ENCODE measurements at regions not wholly inside any gene's neighbourhood (a gene's known extent, or its start where the extent isn't known, plus 50 kb on each side); places are given as distances from the start of the nearest gene placed in this dataset.

DNA sequence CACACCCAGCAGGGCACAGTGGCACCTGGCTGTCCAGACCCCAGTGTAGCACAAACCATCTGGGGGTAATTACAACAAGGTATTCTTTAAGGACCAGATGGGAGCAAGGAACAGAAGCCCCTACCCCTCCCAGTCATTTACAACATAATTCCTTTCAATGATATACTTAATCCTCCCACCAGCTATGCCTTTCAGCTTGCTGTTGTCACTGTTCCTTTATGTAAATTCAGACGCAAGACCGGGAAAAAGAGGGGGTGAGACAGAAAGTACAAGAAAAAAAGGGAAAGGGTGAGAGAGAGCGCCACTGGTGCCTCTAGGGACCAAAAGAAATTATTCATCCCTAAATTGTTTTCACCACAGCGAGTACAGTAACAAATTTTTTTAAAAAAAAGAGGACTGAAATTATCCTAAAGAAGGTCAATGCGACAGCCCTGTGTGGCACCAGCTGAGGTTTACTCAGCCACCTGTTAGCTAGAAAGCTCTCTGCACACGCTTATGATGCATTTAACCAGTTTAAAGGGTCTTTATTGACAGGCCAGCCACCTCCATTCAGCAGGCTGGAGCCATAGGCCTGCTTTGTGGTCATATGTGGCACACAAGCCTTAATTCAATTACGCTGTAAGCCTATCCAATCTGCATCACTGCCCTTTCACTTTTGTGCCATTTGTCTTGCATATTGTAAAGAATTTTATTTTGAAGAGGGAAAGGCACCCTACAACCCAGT lies 210.2 kb upstream of the ISL1 start:
- Histone ChIP-seq H3K36me3 (ENCODE audit: control insufficient read depth, insufficient read depth, low read length) (no peaks in the 10 kb centered on the region), H3K4me3 (ENCODE audit: low read depth, low read length) (peak overlapping the region; percentile 26; the same call in 1 of the 2 replicates), H3K27ac (ENCODE audit: low read depth, low read length) (peak overlapping the region; percentile 66), H3K27me3 (ENCODE audit: control insufficient read depth, insufficient read depth, low read length) (no peaks in the 10 kb centered on the region), H3K9me3 (ENCODE audit: control insufficient read depth, insufficient read depth, low read length) (no peaks in the 10 kb centered on the region), H3K9ac (ENCODE audit: low read depth, low read length) (no peak overlapping the region; the same call in 1 of the 2 replicates), H3K4me1 (ENCODE audit: control insufficient read depth, insufficient read depth, low read length) (peaks cover 27% of the 10 kb centered on the region)

DNA sequence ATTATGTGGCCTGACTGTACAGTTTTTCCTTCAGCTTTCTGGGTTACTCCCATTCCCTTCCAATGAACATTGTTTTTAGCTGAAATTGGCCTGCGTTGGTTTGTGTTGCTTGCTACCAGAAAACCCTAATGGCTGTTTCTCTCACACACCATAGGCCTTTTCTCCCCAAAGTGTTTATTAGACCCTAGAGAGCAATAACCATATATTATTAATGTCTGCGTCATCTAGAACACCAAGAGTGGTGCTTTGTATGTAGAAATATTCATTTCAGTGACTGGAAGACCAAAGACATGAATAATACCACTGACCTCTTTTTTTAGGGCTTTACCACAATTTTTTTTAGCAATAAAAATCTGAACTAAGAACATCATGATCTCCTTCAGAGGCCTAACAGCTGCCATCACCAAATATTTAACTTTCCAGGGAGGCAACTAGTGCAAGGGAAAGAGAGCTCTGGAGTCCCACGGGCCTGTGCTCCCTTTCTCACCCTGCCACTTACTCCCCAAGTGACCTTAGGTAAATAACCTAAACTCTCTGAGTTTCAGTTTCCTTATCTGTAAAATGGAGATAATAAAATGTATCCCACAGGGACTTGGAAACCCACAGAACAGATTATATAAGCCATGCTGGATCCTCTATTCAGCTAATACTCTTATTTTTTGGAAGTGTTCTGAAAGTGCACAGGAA lies 201.9 kb upstream of the ISL1 start:
- H3K9ac ChIP-seq (ENCODE audit: low read depth, low read length): no peak overlapping the region
- no peaks in the 10 kb centered on the region for H3K9me3 ChIP-seq (ENCODE audit: control insufficient read depth, insufficient read depth, low read length)
- no peaks in the 10 kb centered on the region for H3K36me3 ChIP-seq (ENCODE audit: control insufficient read depth, insufficient read depth, low read length)

DNA sequence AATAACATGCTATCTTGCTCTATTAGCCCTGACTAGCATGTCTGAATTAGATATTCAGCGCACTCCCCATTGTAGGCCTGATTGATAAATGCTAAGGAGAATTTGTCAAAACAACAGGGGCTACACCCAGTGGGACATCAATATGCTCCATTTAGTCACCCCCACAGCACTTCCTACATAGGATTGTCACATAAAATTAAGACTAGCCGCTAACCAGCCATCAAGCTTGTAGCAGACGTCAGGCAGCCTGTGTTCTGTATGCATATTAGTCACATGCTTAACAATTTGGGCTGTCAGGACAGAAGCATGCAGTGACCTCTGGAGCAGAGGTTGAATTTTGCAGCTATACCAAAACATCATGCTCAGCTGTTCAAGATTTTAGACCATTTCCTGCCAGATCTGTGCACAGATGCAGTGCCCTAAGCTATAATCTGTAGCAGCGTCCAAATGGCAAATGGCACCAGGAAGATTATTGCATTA lies 197.4 kb upstream of the ISL1 start:
- no peaks in the 10 kb centered on the region for H3K27me3 ChIP-seq (ENCODE audit: control insufficient read depth, insufficient read depth, low read length)
- peaks cover 17% of the 10 kb centered on the region for H3K4me1 ChIP-seq (ENCODE audit: control insufficient read depth, insufficient read depth, low read length)
- no peak overlapping the region for H3K27ac ChIP-seq (ENCODE audit: low read depth, low read length)
- H3K9ac ChIP-seq (ENCODE audit: low read depth, low read length): no peak overlapping the region
- H3K9me3 ChIP-seq (ENCODE audit: control insufficient read depth, insufficient read depth, low read length): no peaks in the 10 kb centered on the region
- H3K36me3 ChIP-seq (ENCODE audit: control insufficient read depth, insufficient read depth, low read length): no peaks in the 10 kb centered on the region
- H3K4me3 ChIP-seq (ENCODE audit: low read depth, low read length): no peak overlapping the region

More for the DNA sequence above, 201.9 kb upstream of the ISL1 start:
- no peak overlapping the region for H3K4me3 ChIP-seq (ENCODE audit: low read depth, low read length)
- no peaks in the 10 kb centered on the region for H3K27me3 ChIP-seq (ENCODE audit: control insufficient read depth, insufficient read depth, low read length)
- H3K27ac ChIP-seq (ENCODE audit: low read depth, low read length): no peak overlapping the region
- peaks cover 6% of the 10 kb centered on the region; the same call in 1 of the 2 replicates for H3K4me1 ChIP-seq (ENCODE audit: control insufficient read depth, insufficient read depth, low read length)

DNA sequence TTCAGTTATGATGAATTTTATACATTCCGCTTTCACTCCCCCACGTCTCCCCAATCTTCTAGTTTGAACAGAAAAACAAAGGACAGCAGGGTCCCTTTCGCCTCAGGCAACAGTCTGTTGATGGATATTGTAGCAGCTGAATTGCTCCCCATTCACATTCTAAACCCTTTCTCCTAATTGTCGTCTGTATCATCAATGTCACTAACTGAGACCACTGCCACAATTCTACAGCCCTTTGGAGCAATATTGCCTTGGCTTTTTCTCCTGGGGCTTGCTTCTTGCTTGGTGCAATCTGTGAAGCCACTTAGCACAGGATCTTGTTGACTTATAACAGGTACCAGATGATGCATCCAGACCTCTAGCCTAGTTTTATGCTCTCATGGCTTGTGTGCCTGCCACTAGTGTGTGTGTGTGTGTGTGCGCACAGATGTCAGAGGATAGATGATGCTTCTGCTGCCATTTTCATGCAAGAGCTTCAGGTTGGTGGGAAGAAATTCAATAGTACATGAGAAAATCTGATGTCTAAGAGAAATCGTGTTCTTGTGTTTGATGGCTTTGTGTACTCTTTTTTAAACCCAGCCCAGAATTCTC lies 195.2 kb upstream of the ISL1 start:
- 0 out of 2 replicates have a peak overlapping the region, but pooled peaks have one; percentile 10 for H3K4me3 ChIP-seq (ENCODE audit: low read depth, low read length)

DNA sequence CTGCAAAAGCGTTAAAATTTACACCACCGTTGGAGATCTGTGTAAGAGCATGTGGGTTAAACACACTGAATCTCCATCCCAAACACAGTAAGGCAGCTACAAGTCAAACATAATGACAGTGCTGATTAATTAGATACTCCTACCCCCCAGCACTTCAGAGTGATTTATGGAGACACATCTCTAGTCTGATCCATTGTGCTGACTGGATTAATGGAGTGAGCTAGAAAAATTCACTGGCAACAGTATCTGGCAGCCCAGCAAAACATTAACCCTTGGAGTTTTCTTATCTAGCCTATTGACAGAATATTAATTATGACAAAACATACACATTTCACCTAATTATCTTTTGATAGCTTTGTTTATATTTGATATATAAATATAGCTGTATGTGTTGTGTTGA lies 188.6 kb upstream of the ISL1 start:
- Histone ChIP-seq H3K4me3 (ENCODE audit: low read depth, low read length) (no peak overlapping the region), H3K27me3 (ENCODE audit: control insufficient read depth, insufficient read depth, low read length) (no peaks in the 10 kb centered on the region), H3K4me1 (ENCODE audit: control insufficient read depth, insufficient read depth, low read length) (no peaks in the 10 kb centered on the region), H3K9me3 (ENCODE audit: control insufficient read depth, insufficient read depth, low read length) (no peaks in the 10 kb centered on the region), H3K36me3 (ENCODE audit: control insufficient read depth, insufficient read depth, low read length) (no peaks in the 10 kb centered on the region), H3K9ac (ENCODE audit: low read depth, low read length) (no peak overlapping the region), H3K27ac (ENCODE audit: low read depth, low read length) (no peak overlapping the region)

More for the DNA sequence above, 195.2 kb upstream of the ISL1 start:
- Histone ChIP-seq H3K9me3 (ENCODE audit: control insufficient read depth, insufficient read depth, low read length) (no peaks in the 10 kb centered on the region), H3K9ac (ENCODE audit: low read depth, low read length) (no peak overlapping the region), H3K36me3 (ENCODE audit: control insufficient read depth, insufficient read depth, low read length) (no peaks in the 10 kb centered on the region), H3K4me1 (ENCODE audit: control insufficient read depth, insufficient read depth, low read length) (peaks cover 17% of the 10 kb centered on the region), H3K27me3 (ENCODE audit: control insufficient read depth, insufficient read depth, low read length) (no peaks in the 10 kb centered on the region), H3K27ac (ENCODE audit: low read depth, low read length) (no peak overlapping the region)

DNA sequence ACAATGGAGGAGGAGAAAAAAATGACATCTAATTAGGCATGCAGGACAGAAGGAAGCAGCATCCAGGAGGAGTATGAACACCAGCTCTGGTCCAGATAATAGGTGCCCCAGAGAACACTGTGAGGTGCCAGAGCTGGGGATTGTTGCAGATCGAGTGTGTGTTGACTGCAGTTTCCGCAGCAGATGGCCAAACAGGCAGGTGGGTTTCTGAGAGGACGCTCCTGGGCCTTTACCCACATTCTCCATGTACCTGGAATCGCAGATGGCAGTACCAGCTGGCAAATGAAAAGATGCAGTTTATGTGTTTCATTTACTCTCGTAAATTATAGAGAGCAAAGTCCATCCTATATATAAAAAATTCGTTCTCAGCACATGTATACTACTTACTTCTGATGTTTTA lies 182.2 kb upstream of the ISL1 start:
- Histone ChIP-seq H3K27ac (ENCODE audit: low read depth, low read length) (no peak overlapping the region), H3K27me3 (ENCODE audit: control insufficient read depth, insufficient read depth, low read length) (no peaks in the 10 kb centered on the region), H3K4me3 (ENCODE audit: low read depth, low read length) (no peak overlapping the region), H3K36me3 (ENCODE audit: control insufficient read depth, insufficient read depth, low read length) (no peaks in the 10 kb centered on the region), H3K4me1 (ENCODE audit: control insufficient read depth, insufficient read depth, low read length) (no peaks in the 10 kb centered on the region), H3K9me3 (ENCODE audit: control insufficient read depth, insufficient read depth, low read length) (no peaks in the 10 kb centered on the region), H3K9ac (ENCODE audit: low read depth, low read length) (no peak overlapping the region)

DNA sequence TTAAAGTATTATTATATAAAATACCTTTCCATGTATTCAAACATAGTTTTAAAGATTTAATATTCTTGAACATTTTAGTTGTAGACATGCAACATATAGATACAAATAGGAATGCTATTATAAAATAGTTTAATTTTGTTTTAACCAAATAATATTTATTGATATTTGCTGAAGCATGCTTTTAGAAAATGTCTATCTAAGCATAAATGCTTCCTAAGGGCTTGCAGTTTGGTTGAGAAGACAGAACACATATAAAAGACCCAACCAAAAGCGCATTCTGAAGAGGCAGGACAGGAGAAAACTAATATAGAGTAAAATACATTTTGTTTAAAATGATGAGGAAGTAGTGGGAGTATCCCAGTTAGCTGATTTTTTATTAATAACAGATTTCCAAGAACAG lies 181.5 kb upstream of the ISL1 start:
- Histone ChIP-seq H3K36me3 (ENCODE audit: control insufficient read depth, insufficient read depth, low read length) (no peaks in the 10 kb centered on the region), H3K9ac (ENCODE audit: low read depth, low read length) (no peak overlapping the region)

DNA sequence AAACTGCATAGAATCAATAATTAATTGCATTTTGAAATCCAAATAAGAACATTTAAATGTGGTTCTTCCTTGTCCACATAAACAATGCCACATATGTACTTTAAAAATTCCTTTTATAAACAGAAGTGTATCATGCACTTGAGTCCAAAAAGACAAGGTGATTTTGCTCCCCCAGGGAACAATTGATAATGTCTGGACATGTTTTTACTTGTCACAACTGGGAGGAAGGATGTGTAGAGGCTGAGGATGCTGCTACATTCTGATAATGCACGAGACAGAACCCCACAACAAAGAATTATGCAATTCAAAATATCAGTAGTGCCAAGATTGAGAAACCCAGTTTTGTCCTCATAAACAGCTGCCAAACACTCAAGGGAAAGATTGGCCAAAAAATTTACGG lies 181.1 kb upstream of the ISL1 start:
- H3K9me3 ChIP-seq (ENCODE audit: control insufficient read depth, insufficient read depth, low read length): no peaks in the 10 kb centered on the region
- H3K27ac ChIP-seq (ENCODE audit: low read depth, low read length): no peak overlapping the region
- no peak overlapping the region for H3K9ac ChIP-seq (ENCODE audit: low read depth, low read length)
- no peaks in the 10 kb centered on the region for H3K4me1 ChIP-seq (ENCODE audit: control insufficient read depth, insufficient read depth, low read length)
- H3K27me3 ChIP-seq (ENCODE audit: control insufficient read depth, insufficient read depth, low read length): no peaks in the 10 kb centered on the region
- H3K36me3 ChIP-seq (ENCODE audit: control insufficient read depth, insufficient read depth, low read length): no peaks in the 10 kb centered on the region
- H3K4me3 ChIP-seq (ENCODE audit: low read depth, low read length): no peak overlapping the region

More for the DNA sequence above, 181.5 kb upstream of the ISL1 start:
- Histone ChIP-seq H3K4me3 (ENCODE audit: low read depth, low read length) (no peak overlapping the region), H3K9me3 (ENCODE audit: control insufficient read depth, insufficient read depth, low read length) (no peaks in the 10 kb centered on the region), H3K27me3 (ENCODE audit: control insufficient read depth, insufficient read depth, low read length) (no peaks in the 10 kb centered on the region), H3K4me1 (ENCODE audit: control insufficient read depth, insufficient read depth, low read length) (no peaks in the 10 kb centered on the region), H3K27ac (ENCODE audit: low read depth, low read length) (no peak overlapping the region)

DNA sequence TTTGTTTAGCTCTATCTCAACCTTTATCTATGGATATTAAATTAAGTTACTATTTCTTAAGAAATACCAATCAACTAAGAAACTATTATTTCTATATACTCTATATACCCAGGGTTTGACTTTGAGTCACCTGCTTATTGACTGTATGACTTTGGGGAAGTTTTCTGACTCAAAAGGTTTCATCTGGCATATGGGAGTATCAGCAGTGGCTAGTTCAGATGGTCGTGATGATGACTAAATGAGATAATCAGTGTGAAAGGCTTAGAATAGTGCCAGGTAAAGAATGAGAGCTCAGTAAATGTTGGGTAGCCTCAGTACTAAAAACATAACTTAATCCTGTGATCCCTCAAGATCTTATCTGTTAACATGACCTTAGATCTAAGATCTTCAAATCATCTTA lies 179.7 kb upstream of the ISL1 start:
- Histone ChIP-seq H3K27me3 (ENCODE audit: control insufficient read depth, insufficient read depth, low read length) (no peaks in the 10 kb centered on the region), H3K4me1 (ENCODE audit: control insufficient read depth, insufficient read depth, low read length) (no peaks in the 10 kb centered on the region), H3K9ac (ENCODE audit: low read depth, low read length) (no peak overlapping the region), H3K27ac (ENCODE audit: low read depth, low read length) (no peak overlapping the region), H3K9me3 (ENCODE audit: control insufficient read depth, insufficient read depth, low read length) (no peaks in the 10 kb centered on the region), H3K4me3 (ENCODE audit: low read depth, low read length) (no peak overlapping the region), H3K36me3 (ENCODE audit: control insufficient read depth, insufficient read depth, low read length) (no peaks in the 10 kb centered on the region)

DNA sequence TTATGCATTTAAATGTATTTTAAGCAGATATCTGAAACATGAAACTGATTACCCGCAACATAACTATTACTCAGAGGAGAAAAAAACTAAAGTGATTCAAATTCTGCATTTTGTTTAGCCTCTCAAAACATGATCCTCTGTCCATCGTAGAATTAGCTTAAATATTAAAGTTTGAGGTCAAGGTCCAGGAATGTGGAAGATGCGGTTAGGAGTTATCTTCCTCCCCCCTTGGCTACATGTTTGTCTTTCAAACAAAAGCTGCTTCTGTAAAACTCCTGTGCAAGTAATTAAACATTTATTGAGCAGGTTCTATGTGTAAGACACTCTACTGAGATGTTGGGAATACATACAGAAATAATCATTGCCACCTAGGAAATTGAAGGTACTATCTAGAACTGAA lies 175.0 kb upstream of the ISL1 start:
- no peaks in the 10 kb centered on the region for H3K9me3 ChIP-seq (ENCODE audit: control insufficient read depth, insufficient read depth, low read length)
- H3K4me3 ChIP-seq (ENCODE audit: low read depth, low read length): no peak overlapping the region
- H3K4me1 ChIP-seq (ENCODE audit: control insufficient read depth, insufficient read depth, low read length): 0 out of 2 replicates have a peak, but pooled peaks cover 4% of the 10 kb centered on the region
- no peaks in the 10 kb centered on the region for H3K36me3 ChIP-seq (ENCODE audit: control insufficient read depth, insufficient read depth, low read length)
- no peak overlapping the region for H3K27ac ChIP-seq (ENCODE audit: low read depth, low read length)
- no peak overlapping the region for H3K9ac ChIP-seq (ENCODE audit: low read depth, low read length)
- no peaks in the 10 kb centered on the region for H3K27me3 ChIP-seq (ENCODE audit: control insufficient read depth, insufficient read depth, low read length)

DNA sequence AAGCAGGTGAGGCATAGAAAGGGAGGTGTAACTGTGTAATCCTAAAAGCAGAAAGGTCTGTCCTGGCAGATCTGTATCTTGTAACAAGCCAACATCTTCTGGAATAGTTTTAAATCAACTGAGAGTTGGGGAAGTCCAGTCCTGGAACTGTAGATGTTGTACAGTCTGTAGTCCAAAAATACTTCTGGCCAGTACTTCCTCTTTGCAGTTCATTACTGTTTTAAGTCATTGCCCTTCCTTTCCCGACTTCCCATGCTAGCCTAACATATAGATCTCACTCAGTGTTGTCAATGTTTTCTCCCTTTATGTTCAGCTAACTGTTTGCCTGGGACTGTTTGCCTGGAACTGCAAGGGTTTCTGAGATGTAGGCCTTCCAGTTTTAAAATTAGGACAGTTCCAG lies 168.5 kb upstream of the ISL1 start:
- Histone ChIP-seq H3K9me3 (ENCODE audit: control insufficient read depth, insufficient read depth, low read length) (no peaks in the 10 kb centered on the region), H3K4me1 (ENCODE audit: control insufficient read depth, insufficient read depth, low read length) (peaks cover 12% of the 10 kb centered on the region; the same call in 1 of the 2 replicates), H3K9ac (ENCODE audit: low read depth, low read length) (no peak overlapping the region), H3K36me3 (ENCODE audit: control insufficient read depth, insufficient read depth, low read length) (no peaks in the 10 kb centered on the region), H3K4me3 (ENCODE audit: low read depth, low read length) (no peak overlapping the region), H3K27ac (ENCODE audit: low read depth, low read length) (no peak overlapping the region), H3K27me3 (ENCODE audit: control insufficient read depth, insufficient read depth, low read length) (no peaks in the 10 kb centered on the region)
